Muscle of arm (tissue), 1 donor: ENCODE measurements at regions not wholly inside any gene's neighbourhood (a gene's known extent, or its start where the extent isn't known, plus 50 kb on each side); places are given as distances from the start of the nearest gene placed in this dataset.

Experiments used
- DNase-seq: peaks from one replicate; pipeline ENCODE4 v3.0.0-alpha.2; 2013

DNA sequence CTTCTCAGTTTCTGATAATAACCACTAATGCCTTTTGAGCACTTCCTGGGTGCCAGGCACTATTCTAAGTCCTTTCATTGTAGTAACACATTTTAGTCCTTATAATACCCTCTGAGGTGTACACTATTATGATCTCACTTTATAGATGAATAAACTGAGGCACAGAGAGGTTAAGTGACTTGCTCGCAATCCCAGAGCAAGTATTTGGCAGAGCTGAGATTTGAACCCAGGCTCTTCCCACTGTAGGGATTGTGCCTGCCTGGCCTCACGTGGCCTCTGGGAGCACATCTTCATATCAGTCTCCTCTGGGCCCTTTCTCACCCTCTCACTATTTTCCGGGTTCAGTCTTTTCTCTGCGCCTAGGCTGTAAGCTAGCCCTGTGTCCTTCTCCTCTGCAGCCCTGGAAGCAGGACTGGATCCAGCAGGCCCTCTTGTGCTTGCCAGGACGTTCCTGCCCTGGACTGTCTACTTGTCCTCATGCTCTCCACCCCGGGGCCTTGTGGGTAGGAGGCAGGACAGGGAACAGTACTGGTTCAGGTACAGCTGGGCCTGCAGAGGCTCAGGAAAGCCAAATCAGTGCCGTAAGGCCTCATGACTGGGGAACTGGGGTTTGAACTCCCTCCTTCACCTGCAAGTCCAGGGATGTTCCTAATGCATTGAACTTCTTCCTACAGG, 139.6 kb downstream of the VEGFA start:
- no peak for DNase-seq

- no peak for DNase-seq
Measured at GRCh38 chr6:43907789-43908472, 137.9 kb downstream of the VEGFA start.

DNA sequence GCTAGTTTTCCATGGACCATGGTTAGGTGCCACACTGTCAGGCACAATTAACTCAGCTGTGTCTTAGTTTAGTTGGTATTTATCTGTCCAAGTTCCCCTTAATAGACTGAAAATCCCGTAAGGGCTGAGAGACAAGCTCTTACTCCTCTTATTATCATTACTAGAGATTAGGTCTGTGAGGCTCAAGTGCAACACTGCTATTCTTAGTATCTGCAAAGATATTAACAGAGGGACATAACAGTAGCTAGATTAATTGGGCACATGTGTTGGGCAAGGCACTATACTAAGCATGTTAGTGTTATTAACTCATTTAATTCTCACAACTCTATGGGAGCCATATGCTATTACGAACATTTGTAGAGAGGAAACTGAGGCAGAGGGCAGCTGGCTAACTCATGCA, 137.3 kb downstream of the VEGFA start:
- no peak for DNase-seq

GRCh38 chr6:43904311-43905123, 134.5 kb downstream of the VEGFA start:
- DNase-seq, result no peak

DNA sequence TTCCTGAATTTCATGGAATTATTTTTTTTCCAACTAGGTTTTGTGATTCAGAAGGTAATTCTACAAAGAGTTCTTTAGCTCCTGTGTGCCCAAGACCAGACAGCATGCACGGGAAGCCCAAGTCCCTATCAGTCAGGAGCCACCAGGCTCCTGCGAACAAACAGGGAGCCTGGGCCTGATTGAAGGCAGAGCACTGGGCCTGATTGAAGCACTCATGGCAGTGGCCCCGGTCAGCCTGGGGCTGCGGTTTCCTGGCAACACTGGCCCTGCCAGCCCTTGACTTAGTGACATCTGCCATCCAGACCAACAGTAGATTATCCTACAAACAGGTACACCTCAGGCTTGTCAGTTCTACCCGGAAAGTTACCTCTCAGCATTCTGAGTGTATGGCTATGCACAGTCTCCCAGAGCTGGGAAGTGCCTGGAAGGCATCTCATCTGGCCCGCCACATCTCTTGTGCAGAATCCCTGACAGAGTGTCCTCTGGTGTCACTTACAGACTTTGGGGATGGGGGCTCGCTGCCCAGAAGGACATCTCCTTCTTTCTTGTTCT, 133.8 kb downstream of the VEGFA start:
- DNase-seq, result no peak

DNA sequence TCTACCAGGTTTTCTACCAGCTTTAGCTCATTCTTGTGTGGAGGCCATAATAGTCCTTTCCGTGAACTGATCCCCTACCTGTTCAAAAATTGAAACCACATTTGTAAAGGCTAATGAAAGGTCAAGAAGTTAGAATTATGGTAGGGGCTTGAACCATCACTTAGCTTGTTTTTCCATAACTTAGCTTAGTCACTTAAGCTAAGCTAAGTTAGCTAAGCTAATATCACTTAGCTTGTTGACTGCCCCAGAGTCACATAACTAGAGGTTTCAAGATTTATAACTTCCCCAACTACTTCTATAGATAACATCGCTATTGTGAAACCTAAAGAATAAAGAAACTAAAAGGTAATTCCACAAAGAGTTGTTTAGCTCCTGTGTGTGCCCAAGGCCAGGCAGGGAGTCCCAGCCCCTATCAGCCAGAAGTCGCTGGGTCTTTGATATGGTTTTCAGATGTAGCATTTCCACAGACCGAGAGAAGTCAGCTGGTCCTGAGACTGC, 131.8 kb downstream of the VEGFA start:
- DNase-seq, result no peak

DNA sequence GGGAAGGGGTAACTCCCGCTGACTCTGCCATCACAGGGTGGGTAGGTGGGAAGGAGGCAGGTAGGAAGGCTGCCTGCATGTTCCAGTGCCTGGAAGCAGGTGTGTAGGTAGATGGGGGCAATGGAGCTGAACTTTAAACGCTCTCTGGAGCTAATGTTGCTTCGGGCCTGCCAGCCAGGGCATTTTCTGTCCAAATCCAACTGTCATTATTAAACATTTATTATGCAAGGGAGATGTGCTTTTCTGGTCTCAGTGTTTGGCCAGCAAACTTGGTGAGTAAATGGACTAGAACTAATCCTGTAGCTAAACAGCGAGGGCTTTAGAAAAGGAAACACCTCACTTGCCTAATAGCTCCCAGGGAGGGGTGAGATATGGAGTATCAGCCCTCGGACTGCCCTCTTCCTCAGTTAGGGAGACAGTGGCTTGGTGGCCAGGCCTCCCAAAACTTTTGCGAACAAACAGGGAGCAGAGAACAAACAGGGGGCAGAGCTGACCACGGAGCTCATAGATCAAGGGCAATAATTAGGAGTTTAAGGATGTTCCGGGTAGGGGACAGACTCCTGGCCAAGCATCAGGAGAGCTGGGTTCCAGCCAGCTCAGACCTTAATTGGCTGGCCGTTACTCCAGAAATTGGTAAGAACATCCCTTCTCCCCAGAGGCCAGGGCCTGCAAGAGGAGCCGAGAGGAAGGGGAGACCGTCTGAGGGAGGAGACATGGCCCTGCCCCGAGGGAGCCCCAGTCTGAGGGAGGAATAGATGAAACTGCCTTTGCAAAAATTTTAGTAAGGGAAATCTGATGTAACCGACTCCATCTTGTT, 131.1 kb downstream of the VEGFA start:
- no peak for DNase-seq

GRCh38 chr6:43900560-43900915, 130.5 kb downstream of the VEGFA start:
- no peak for DNase-seq

DNA sequence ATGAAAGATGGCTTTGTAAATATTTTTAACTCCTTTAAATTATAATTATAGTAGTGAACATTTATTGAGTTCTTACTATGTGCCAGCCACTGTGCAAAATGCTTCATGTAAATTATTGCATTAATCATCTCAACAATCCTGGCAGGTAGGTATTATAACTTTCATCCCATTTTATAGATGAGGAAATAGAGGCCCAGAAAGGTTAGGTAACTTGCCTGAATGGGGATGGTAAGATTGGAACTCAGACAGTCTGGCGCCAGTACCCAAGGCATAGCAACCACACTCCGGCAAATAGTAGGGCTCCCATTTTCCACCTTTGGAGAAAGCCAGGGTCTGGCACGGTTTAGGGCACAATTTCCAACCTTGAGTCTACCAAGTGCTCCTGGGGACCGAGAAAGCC, 129.8 kb downstream of the VEGFA start:
- DNase-seq, result no peak

DNA sequence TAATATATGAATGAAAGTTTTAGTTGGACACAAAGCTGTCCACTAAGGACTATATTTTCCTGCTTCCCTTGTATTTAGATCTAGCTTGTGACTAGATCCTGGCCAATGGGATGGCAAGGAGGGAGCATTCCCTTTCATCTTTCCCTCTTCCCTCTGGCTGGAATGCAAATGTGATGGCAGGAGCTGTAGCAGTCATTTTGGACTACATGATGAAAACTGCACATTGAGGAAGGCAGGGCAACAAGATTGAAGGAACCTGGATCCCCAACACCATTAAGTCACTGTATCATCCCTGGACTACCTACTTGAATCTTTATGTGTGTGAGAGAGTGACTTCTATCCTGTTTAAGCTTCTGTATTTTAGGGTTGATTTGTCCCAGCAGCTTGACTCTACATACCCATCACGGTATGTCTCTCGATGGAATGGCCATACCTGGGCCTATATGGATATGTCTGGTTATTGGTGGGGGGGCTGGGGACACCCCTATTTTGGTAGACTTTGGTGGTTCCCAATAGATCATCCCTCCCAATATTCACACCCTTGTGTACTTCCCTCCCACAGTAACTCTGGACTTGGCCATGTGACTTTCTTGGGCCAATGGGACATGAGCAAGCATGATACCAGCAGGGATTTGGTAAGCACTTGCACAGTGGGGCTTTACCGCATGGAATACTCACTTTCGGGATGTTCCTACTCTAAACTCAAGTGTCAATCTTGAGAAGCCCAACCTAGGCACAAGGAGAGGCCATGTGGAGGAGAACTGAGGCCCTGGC, 128.5 kb downstream of the VEGFA start:
- no peak for DNase-seq

DNA sequence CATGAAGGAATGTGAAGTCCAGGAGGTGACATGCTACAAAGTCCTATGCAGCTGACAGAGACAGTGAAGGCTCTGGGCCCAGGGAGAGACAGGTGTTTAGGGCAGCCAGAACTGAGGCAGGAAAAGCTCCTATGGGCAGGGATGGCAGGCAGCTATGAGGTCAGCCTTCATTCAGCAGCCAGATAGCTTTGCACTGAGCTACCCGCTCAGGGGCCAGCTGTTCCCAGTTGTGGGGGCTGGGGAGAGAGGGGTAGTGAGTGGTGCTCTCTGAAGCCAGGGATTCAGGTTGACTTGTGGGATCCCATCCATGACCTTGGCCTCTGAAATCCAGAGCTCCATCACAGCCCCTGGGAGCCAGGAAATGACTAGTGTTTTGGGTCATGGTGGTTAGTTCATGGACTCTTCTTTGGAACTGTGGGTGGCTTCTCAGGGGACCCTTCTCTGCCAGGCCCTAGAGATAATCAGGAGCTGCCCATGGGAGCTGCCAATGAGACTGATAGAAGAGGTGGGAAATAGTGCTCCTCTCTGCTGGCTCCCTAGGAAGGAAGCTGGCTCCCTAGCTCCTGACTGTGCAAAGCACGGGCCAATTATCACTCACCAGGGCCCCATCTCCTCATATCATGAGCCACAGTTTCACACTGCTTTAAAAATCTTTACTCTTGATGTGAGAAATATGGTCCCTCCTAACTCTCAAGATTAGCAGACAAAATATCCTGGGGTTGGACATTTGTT, 127.7 kb downstream of the VEGFA start:
- no peak for DNase-seq

DNA sequence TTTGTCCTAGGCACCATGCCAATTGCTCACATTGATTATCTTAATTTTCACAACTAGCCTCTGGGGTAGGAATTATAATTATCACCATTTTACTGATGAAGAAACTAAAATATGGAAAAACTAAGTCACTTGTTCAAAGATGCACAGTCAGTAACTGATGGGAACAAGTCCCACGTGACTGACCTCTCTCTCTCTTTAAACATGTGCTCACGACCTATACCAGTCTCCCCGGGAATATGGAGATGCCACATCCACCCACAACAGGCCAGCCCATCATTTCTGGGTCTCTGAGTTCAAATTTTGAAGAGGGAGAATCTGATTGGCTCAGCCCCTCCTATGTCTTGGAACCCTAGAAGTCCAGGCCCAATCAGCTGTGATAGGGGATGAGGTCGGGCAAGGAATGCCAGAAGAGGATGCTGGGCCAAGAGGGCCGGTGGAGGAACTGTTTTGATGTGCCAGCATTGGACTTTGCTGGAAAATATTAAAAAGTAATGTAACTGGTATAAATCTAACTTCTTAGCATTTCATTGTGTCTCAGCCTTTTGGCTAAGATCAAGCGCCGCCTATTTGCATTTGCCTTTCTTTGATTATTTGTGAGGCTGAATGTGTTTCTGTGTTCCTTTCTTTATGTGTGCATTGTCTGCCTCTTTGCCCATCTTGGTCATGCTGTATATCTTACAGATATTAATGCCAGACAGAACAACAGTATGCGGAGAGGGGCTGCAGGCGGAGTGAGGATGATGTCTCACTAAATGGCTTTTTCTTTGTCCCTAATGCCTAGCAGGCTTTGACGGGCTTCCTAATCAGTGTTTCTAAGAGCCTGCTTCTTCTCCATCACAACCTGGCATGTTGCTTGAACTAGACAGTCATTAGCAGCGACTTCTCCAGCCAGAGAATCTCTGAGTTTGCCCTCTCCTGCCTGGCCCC, 126.6 kb downstream of the VEGFA start:
- no peak for DNase-seq

DNA sequence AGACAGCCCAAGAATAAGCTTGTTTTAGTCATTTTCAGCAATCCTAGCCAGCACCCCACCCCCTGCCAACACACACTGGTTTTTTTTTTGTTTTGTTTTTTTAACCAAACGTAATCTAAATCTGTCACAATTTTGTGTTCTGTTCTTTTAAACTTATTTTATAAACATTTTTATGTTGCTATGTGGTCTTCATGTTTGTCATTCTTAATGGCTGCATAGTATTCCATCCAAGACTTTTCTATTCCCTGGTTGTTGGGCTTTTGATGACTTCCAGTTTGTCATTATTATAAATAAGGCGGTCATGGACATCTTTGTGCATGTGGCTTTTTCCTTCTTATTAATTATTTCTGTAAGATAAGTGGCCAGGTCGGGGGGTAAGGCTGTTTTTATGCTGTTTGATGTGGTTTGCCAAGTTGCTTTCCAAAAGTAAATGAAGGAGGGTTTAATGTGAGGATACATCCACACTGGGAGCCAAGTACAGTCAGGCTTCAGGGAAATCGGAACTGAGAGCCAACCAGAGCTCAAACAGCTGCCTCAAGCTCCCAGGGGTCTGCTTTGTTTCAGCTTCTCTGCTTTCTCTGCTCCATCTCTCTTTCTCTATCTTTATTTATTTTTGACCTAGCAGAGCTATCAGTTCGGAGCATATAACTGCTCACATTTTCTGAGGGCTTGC, 125.8 kb downstream of the VEGFA start:
- DNase-seq, result peak; percentile 24

DNA sequence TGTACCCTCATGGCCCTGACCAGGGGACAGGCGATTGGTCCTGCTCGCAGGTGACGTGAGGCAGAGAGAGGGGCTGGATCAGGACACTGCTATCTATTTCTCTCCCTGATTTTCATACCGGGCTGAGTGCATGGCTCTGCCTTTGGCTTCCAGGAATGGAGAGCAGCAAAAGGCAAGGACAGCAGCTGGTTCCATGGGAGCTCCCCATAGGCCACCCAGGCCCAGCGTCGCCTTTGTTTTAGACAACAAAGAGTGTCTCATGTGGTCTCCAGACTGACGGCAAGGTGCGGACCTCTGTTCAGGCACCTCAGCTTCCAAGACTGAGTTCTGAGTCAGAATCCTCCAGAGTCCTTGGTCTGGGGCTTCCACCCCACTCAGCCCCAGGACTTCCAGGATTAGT, 123.1 kb downstream of the VEGFA start:
- DNase-seq, result no peak

- no peak for DNase-seq
Measured at GRCh38 chr6:43891072-43891870, 121.3 kb downstream of the VEGFA start.

- no peak for DNase-seq
Measured at GRCh38 chr6:43890197-43891062, 120.4 kb downstream of the VEGFA start.
